ENCODE measurements at regions not wholly inside any gene's neighbourhood (a gene's known extent, or its start where the extent isn't known, plus 50 kb on each side); places are given as distances from the start of the nearest gene placed in this dataset.
"Not testable (repeated sequence)": the region's sequence is repeated elsewhere in the genome, so short reads cannot be mapped to it uniquely, and the experiment has no call there.

GRCh38 chr9:97145680-97146079 lies 106.7 kb upstream of the CTSV start:
- not testable (repeated sequence) for H3K36me3 Mint-ChIP-seq, H3K27ac Mint-ChIP-seq, DNase-seq, H3K9me3 Mint-ChIP-seq, H3K27me3 Mint-ChIP-seq, H3K4me3 Mint-ChIP-seq, H3K4me1 Mint-ChIP-seq

- no peaks in the 10 kb centered on the region for H3K4me1 Mint-ChIP-seq
- H3K4me3 Mint-ChIP-seq: no peak overlapping the region
- H3K27me3 Mint-ChIP-seq: no peaks in the 10 kb centered on the region
- no peak for DNase-seq
- H3K27ac Mint-ChIP-seq: no peak overlapping the region
- H3K9me3 Mint-ChIP-seq: no peaks in the 10 kb centered on the region
- H3K36me3 Mint-ChIP-seq: no peaks in the 10 kb centered on the region
Measured at GRCh38 chr9:97140566-97140965, 101.6 kb upstream of the CTSV start.

GRCh38 chr9:97136421-97136820 lies 97.5 kb upstream of the CTSV start:
- H3K27ac Mint-ChIP-seq: no peak overlapping the region
- H3K36me3 Mint-ChIP-seq: no peaks in the 10 kb centered on the region
- H3K4me3 Mint-ChIP-seq: no peak overlapping the region
- no peaks in the 10 kb centered on the region for H3K4me1 Mint-ChIP-seq
- H3K27me3 Mint-ChIP-seq: no peaks in the 10 kb centered on the region
- no peaks in the 10 kb centered on the region for H3K9me3 Mint-ChIP-seq
- no peak for DNase-seq

- not testable (repeated sequence) for DNase-seq, H3K9me3 Mint-ChIP-seq, H3K4me3 Mint-ChIP-seq, H3K4me1 Mint-ChIP-seq, H3K36me3 Mint-ChIP-seq, H3K27me3 Mint-ChIP-seq, H3K27ac Mint-ChIP-seq
Measured at GRCh38 chr9:97133966-97134365, 95.0 kb upstream of the CTSV start.

GRCh38 chr9:97132865-97133264 lies 93.9 kb upstream of the CTSV start:
- no peaks in the 10 kb centered on the region for H3K27me3 Mint-ChIP-seq
- H3K4me3 Mint-ChIP-seq: no peak overlapping the region
- no peak overlapping the region for H3K27ac Mint-ChIP-seq
- H3K4me1 Mint-ChIP-seq: no peaks in the 10 kb centered on the region
- no peaks in the 10 kb centered on the region for H3K9me3 Mint-ChIP-seq
- DNase-seq: no peak
- peaks cover 3% of the 10 kb centered on the region for H3K36me3 Mint-ChIP-seq

- not testable (repeated sequence) for H3K36me3 Mint-ChIP-seq, H3K4me3 Mint-ChIP-seq, H3K4me1 Mint-ChIP-seq, H3K27me3 Mint-ChIP-seq, H3K9me3 Mint-ChIP-seq, DNase-seq, H3K27ac Mint-ChIP-seq
Measured at GRCh38 chr9:97130864-97131263, 91.9 kb upstream of the CTSV start.

- H3K27me3 Mint-ChIP-seq, H3K36me3 Mint-ChIP-seq, H3K9me3 Mint-ChIP-seq, H3K4me1 Mint-ChIP-seq, DNase-seq, H3K4me3 Mint-ChIP-seq, H3K27ac Mint-ChIP-seq: not testable (repeated sequence)
Measured at GRCh38 chr9:97130387-97130786, 91.4 kb upstream of the CTSV start.

- Mint-ChIP-seq H3K9me3 (no peaks in the 10 kb centered on the region), H3K27ac (no peak overlapping the region), H3K27me3 (no peaks in the 10 kb centered on the region)
Measured at GRCh38 chr9:97128919-97129318, 90.0 kb upstream of the CTSV start.

GRCh38 chr9:97124256-97124655 lies 85.3 kb upstream of the CTSV start:
- Mint-ChIP-seq H3K27me3 (no peaks in the 10 kb centered on the region), H3K27ac (no peak overlapping the region), H3K36me3 (peaks cover 13% of the 10 kb centered on the region), H3K9me3 (peaks cover 5% of the 10 kb centered on the region), H3K4me3 (no peak overlapping the region), H3K4me1 (no peaks in the 10 kb centered on the region)
- DNase-seq: no peak

More at GRCh38 chr9:97128919-97129318, 90.0 kb upstream of the CTSV start:
- Mint-ChIP-seq H3K4me1 (no peaks in the 10 kb centered on the region), H3K4me3 (no peak overlapping the region), H3K36me3 (peaks cover 3% of the 10 kb centered on the region)
- DNase-seq: no peak

- DNase-seq: no peak
- Mint-ChIP-seq H3K4me1 (peaks cover 4% of the 10 kb centered on the region), H3K27me3 (no peaks in the 10 kb centered on the region), H3K9me3 (peaks cover 4% of the 10 kb centered on the region), H3K4me3 (no peak overlapping the region), H3K27ac (no peak overlapping the region), H3K36me3 (no peaks in the 10 kb centered on the region)
Measured at GRCh38 chr9:97110696-97111095, 71.8 kb upstream of the CTSV start.

- peak; percentile 32 for DNase-seq
- no peak overlapping the region for H3K27ac Mint-ChIP-seq
- no peaks in the 10 kb centered on the region for H3K27me3 Mint-ChIP-seq
- peaks cover 4% of the 10 kb centered on the region for H3K4me1 Mint-ChIP-seq
- no peaks in the 10 kb centered on the region for H3K36me3 Mint-ChIP-seq
- H3K9me3 Mint-ChIP-seq: peaks cover 4% of the 10 kb centered on the region
- no peak overlapping the region for H3K4me3 Mint-ChIP-seq
Measured at GRCh38 chr9:97109194-97109811, 70.4 kb upstream of the CTSV start.

- not testable (repeated sequence) for H3K27ac Mint-ChIP-seq, DNase-seq, H3K4me1 Mint-ChIP-seq, H3K27me3 Mint-ChIP-seq, H3K36me3 Mint-ChIP-seq, H3K9me3 Mint-ChIP-seq, H3K4me3 Mint-ChIP-seq
Measured at GRCh38 chr9:97105220-97105619, 66.3 kb upstream of the CTSV start.

- H3K9me3 Mint-ChIP-seq, H3K27me3 Mint-ChIP-seq, H3K27ac Mint-ChIP-seq, H3K4me3 Mint-ChIP-seq, H3K36me3 Mint-ChIP-seq, H3K4me1 Mint-ChIP-seq, DNase-seq: not testable (repeated sequence)
Measured at GRCh38 chr9:97103613-97104383, 64.9 kb upstream of the CTSV start.

- H3K36me3 Mint-ChIP-seq, H3K9me3 Mint-ChIP-seq, H3K27me3 Mint-ChIP-seq, H3K4me1 Mint-ChIP-seq, H3K27ac Mint-ChIP-seq, H3K4me3 Mint-ChIP-seq, DNase-seq: not testable (repeated sequence)
Measured at GRCh38 chr9:97099540-97099939, 60.6 kb upstream of the CTSV start.

- Mint-ChIP-seq H3K36me3 (no peaks in the 10 kb centered on the region), H3K4me3 (no peak overlapping the region), H3K27me3 (peaks cover 6% of the 10 kb centered on the region), H3K9me3 (no peaks in the 10 kb centered on the region), H3K4me1 (no peaks in the 10 kb centered on the region), H3K27ac (no peak overlapping the region)
- no peak for DNase-seq
Measured at GRCh38 chr9:97096793-97097192, 57.9 kb upstream of the CTSV start.

GRCh38 chr9:97089361-97089760 lies 50.4 kb upstream of the CTSV start:
- not testable (repeated sequence) for H3K36me3 Mint-ChIP-seq, H3K9me3 Mint-ChIP-seq, DNase-seq, H3K27ac Mint-ChIP-seq, H3K4me3 Mint-ChIP-seq, H3K4me1 Mint-ChIP-seq
- peaks cover 41% of the 10 kb centered on the region for H3K27me3 Mint-ChIP-seq
